Suprapubic skin (tissue), 4 donors: ENCODE measurements at regions not wholly inside any gene's neighbourhood (a gene's known extent, or its start where the extent isn't known, plus 50 kb on each side); places are given as distances from the start of the nearest gene placed in this dataset.
A peak's percentile ranks its signal among the peaks of the same experiment; 100 is the strongest.

Experiments
- DNase-seq, 2 donors: peaks; one replicate each; pipeline ENCODE4 v3.0.0-alpha.2; 2019; ENCODE audit warnings: low spot score in 2 of 2
- H3K27ac ChIP-seq: fragments of 200-600 bp; sonication (generic); one replicate; pipeline ENCODE4 v1.5.1; 2019
- H3K27me3 ChIP-seq: fragments of 200-600 bp; sonication (generic); one replicate; pipeline ENCODE4 v1.5.1; 2019
- H3K36me3 ChIP-seq: fragments of 200-600 bp; sonication (generic); one replicate; pipeline ENCODE4 v1.5.1; 2019
- H3K4me1 ChIP-seq: fragments of 200-600 bp; sonication (generic); one replicate; pipeline ENCODE4 v1.5.1; 2019
- H3K4me3 ChIP-seq: fragments of 200-600 bp; sonication (generic); one replicate; pipeline ENCODE4 v1.5.1; 2019; ENCODE audit warnings: mild to moderate bottlenecking
- H3K9me3 ChIP-seq: fragments of 200-600 bp; sonication (generic); one replicate; pipeline ENCODE4 v1.5.1; 2019
- EP300 ChIP-seq: sonication (generic); formaldehyde crosslinking; IDR thresholded peaks from one replicate; pipeline ENCODE4 v1.6.1; 2017; ENCODE audit warnings: antibody characterized with exemption
- POLR2A ChIP-seq, 2 donors: fragments of 450-650 bp; IDR thresholded peaks; one replicate each; pipeline ENCODE4 v1.6.1; 2017; ENCODE audit warnings: antibody characterized with exemption in 2 of 2, mild to moderate bottlenecking in 2 of 2, moderate library complexity in 2 of 2
- POLR2AphosphoS5 ChIP-seq, 3 donors: sonication (generic); formaldehyde crosslinking; IDR thresholded peaks; one replicate each; pipeline ENCODE4 v1.6.1; 2017; ENCODE audit warnings: antibody characterized with exemption in 3 of 3
- WGBS: methylation state at CpG from one replicate; pipeline ENCODE4 v1.1.5; 2018; 5-methylcytosine and 5-hydroxymethylcytosine counted together
- TF ChIP-seq, protein P1 (sequence below), 2 donors: fragments of 200-600 bp in 1 of 2; fragments of 450-650 bp in 1 of 2; sonication (generic) in 1 of 2; IDR thresholded peaks; one replicate each; pipeline ENCODE4 v1.5.1; 2016 to 2019; ENCODE audit warnings: antibody characterized with exemption in 2 of 2, mild to moderate bottlenecking in 1 of 2, moderate library complexity in 1 of 2

DNA sequence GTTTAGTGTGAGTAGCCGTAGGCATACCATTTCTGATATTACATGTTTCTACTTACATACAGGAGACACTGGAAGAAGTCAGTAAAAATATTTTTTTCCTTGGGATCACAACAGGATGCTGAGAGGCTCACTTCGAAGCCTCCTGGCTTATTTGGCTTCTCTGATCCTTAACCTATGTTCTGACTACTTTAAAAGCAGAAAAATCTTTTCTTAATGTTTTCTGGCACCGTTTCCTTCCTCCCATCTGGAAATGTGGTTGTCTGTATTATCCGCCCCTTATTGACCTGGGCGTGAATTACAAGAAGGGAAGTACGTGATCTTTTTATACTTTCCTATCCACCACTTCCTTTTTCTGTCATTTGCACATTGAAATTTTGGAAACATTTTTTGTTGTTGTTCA is 379.6 kb downstream of the COL12A1 start:
- TF ChIP-seq, protein P1, sequence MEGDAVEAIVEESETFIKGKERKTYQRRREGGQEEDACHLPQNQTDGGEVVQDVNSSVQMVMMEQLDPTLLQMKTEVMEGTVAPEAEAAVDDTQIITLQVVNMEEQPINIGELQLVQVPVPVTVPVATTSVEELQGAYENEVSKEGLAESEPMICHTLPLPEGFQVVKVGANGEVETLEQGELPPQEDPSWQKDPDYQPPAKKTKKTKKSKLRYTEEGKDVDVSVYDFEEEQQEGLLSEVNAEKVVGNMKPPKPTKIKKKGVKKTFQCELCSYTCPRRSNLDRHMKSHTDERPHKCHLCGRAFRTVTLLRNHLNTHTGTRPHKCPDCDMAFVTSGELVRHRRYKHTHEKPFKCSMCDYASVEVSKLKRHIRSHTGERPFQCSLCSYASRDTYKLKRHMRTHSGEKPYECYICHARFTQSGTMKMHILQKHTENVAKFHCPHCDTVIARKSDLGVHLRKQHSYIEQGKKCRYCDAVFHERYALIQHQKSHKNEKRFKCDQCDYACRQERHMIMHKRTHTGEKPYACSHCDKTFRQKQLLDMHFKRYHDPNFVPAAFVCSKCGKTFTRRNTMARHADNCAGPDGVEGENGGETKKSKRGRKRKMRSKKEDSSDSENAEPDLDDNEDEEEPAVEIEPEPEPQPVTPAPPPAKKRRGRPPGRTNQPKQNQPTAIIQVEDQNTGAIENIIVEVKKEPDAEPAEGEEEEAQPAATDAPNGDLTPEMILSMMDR (IDR thresholded peaks at IDR 0.05): no peak
- TF ChIP-seq POLR2A (IDR thresholded peaks at IDR 0.05): no peak
- no peak for TF ChIP-seq EP300
- no peak for TF ChIP-seq POLR2AphosphoS5 (IDR thresholded peaks at IDR 0.05)
- Histone ChIP-seq H3K36me3 (no peaks in the 10 kb centered on the region), H3K4me3 (no peak overlapping the region), H3K4me1 (no peaks in the 10 kb centered on the region), H3K9me3 (no peaks in the 10 kb centered on the region), H3K27ac (no peak overlapping the region), H3K27me3 (no peaks in the 10 kb centered on the region)
- no peak for DNase-seq
- 49% methylated on average over 6 of the region's 6 CpGs for WGBS

DNA sequence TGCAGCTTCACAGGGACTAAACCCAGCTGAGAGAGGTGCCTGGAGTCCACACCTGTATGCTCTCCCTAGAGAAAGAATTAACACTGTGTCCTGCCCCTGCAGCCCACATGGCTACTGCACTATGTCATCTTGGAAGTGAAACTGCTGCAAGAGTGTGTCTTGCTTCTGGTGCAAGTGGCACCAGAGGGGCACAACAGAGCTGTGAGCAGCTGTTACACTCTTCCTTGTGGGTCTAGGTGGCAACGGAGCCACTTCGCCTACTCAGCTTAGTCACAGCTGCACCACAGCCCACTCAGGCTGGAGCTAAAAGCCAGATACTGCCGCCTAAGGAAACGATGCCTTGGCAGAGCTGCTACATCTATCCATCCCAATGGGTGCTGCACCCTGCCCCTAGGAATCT is 391.4 kb downstream of the COL12A1 start:
- DNase-seq: no peak
- peaks cover 4% of the 10 kb centered on the region for H3K9me3 ChIP-seq
- no peaks in the 10 kb centered on the region for H3K36me3 ChIP-seq
- TF ChIP-seq, protein P1 (IDR thresholded peaks at IDR 0.05): no peak
- TF ChIP-seq POLR2AphosphoS5 (IDR thresholded peaks at IDR 0.05): no peak
- no peak for TF ChIP-seq EP300
- TF ChIP-seq POLR2A (IDR thresholded peaks at IDR 0.05): no peak
- no peaks in the 10 kb centered on the region for H3K27me3 ChIP-seq
- H3K4me1 ChIP-seq: no peaks in the 10 kb centered on the region
- WGBS: 100% methylated on average over 2 of the region's 4 CpGs
- no peak overlapping the region for H3K27ac ChIP-seq
- H3K4me3 ChIP-seq: no peak overlapping the region

DNA sequence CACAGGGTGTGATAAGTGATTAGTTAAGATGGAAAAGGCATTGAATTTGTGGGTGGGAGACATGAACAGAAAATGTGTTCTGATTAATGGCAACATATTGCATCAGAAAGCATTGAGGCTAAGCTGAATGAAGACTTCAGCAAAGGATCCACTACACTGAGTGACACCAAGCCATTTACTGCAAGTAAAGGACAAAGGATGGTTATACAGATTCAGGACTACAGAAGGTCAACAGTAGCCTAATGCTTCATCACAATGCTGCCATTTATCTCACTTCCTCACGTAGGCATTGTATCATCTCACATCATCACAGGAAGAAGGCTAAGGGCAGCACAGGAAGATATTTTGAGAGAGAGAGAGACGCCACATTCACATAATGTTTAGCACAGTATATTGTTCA is 398.2 kb downstream of the COL12A1 start:
- TF ChIP-seq, protein P1 (IDR thresholded peaks at IDR 0.05): no peak
- TF ChIP-seq EP300: no peak
- no peak for TF ChIP-seq POLR2A (IDR thresholded peaks at IDR 0.05)
- no peak for TF ChIP-seq POLR2AphosphoS5 (IDR thresholded peaks at IDR 0.05)
- no peak for DNase-seq
- no peaks in the 10 kb centered on the region for H3K36me3 ChIP-seq
- H3K27me3 ChIP-seq: no peaks in the 10 kb centered on the region
- no peak overlapping the region for H3K4me3 ChIP-seq
- WGBS: 89% methylated on average over 2 of the region's 2 CpGs
- H3K9me3 ChIP-seq: no peaks in the 10 kb centered on the region
- no peak overlapping the region for H3K27ac ChIP-seq
- peaks cover 11% of the 10 kb centered on the region for H3K4me1 ChIP-seq

DNA sequence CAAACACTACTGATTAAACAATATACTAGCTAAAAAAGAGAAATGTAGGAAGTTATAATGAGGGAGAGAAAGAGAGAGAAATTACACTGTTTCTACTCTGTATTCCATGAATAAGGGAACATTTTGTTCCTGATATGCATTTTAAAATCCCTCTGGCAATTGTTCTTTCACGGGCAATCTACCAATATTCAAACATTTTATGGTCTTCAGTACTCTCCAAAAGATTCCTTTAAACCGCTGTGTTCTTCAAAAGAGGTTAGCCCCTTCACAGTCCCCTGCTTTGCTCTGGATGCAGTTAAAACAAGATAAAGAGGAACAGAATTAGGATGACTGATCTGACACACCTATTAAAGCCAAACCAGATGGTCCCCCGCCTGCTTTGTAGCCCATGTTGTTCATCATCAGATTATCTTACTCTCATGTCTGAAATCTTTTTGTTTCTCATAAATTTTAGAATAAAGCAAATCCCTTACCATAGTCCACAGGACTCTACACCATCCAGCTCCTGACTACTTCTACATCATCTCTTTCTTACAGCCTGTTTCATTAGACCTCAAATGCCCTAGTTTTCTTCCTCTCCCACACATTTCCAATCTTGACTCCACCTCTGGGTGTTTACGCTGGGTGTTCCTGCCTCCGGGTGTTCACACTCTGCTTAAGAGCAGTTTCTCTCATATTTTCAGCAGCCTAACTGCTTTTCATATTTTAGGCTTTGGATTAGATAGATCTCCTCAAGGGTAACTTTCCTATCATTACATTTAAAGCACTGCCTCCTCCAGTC is 399.7 kb downstream of the COL12A1 start:
- Histone ChIP-seq H3K36me3 (no peaks in the 10 kb centered on the region), H3K27ac (peak overlapping the region; percentile 73), H3K27me3 (no peaks in the 10 kb centered on the region), H3K4me1 (peaks cover 11% of the 10 kb centered on the region), H3K9me3 (peaks cover 1% of the 10 kb centered on the region), H3K4me3 (peak overlapping the region; percentile 16)
- TF ChIP-seq EP300: no peak
- no peak for TF ChIP-seq POLR2A (IDR thresholded peaks at IDR 0.05)
- TF ChIP-seq, protein P1 (IDR thresholded peaks at IDR 0.05): no peak
- no peak for TF ChIP-seq POLR2AphosphoS5 (IDR thresholded peaks at IDR 0.05)
- DNase-seq: no peak
- WGBS: 30% methylated on average over 5 of the region's 5 CpGs

DNA sequence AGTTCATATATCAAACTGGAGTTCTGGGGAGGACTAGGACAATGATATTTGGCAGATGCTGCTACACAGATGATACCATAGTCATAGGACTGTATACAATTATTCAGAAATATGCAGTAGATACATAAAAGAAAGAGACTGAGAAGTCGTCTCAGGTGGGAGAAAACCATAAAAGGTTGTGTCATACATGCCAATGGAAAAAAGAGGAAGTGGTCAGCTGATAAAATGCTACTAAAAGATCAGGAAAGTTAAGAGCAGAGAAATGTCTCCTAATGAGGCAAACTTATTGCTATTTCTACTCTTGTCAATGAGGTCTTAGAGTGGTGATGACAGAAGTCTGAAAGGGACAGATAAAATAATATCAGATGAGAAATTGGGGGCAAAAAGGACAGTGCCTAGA is 407.6 kb downstream of the COL12A1 start:
- H3K4me3 ChIP-seq: no peak overlapping the region
- no peak for TF ChIP-seq POLR2AphosphoS5 (IDR thresholded peaks at IDR 0.05)
- TF ChIP-seq, protein P1 (IDR thresholded peaks at IDR 0.05): no peak
- TF ChIP-seq POLR2A (IDR thresholded peaks at IDR 0.05): no peak
- no peak for TF ChIP-seq EP300
- WGBS: 83% methylated on average over 1 of the region's 1 CpG
- H3K4me1 ChIP-seq: no peaks in the 10 kb centered on the region
- no peak for DNase-seq
- H3K9me3 ChIP-seq: peaks cover 8% of the 10 kb centered on the region
- no peaks in the 10 kb centered on the region for H3K36me3 ChIP-seq
- no peak overlapping the region for H3K27ac ChIP-seq
- no peaks in the 10 kb centered on the region for H3K27me3 ChIP-seq
